ENCODE measurements at regions not wholly inside any gene's neighbourhood (a gene's known extent, or its start where the extent isn't known, plus 50 kb on each side); places are given as distances from the start of the nearest gene placed in this dataset.
"Not testable (repeated sequence)": the region's sequence is repeated elsewhere in the genome, so short reads cannot be mapped to it uniquely, and the experiment has no call there.

DNA sequence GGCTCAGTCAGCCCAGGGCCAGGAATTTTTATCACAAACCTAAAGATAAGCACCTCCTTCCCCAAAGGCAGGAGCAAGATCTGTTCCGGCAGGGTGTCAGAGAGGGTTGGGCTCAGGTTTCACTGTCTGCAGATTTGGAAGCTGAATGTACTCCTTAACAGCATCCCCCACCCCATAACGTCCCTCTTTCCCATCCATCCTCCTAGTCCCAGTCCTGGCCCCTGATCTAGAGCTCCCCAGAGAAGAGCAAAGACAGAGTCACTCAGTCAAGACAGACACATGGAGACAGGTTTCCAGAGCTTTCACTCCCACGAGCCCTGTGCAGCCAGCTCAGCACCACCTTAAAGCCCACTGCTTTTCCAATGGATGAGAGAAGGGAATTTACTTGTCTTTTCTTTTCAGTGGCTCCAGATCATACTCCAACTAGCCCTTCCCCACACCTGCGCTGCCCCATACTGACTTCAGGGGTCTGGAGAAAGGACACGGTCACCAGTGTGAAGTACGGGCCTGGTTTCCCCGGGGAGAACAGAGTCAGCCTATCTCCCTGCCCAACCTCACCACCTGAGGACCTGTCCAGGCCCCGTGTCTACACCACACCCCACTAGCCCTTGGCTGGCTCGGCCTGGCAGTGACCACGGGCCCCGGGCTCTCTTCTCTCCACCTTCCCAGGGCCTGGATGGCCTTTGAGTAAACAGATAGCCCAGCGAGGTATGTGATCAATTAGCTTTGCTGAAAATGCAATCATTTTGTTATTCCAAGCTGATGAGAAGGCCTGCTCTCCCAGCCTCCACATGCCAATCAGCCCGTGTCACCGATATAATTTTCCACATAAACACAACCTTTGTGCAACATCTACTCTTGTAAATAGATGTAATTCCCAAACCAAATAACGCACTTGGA lies 249.1 kb downstream of the FOXD2 start:
- DNase-seq, result no peak

DNA sequence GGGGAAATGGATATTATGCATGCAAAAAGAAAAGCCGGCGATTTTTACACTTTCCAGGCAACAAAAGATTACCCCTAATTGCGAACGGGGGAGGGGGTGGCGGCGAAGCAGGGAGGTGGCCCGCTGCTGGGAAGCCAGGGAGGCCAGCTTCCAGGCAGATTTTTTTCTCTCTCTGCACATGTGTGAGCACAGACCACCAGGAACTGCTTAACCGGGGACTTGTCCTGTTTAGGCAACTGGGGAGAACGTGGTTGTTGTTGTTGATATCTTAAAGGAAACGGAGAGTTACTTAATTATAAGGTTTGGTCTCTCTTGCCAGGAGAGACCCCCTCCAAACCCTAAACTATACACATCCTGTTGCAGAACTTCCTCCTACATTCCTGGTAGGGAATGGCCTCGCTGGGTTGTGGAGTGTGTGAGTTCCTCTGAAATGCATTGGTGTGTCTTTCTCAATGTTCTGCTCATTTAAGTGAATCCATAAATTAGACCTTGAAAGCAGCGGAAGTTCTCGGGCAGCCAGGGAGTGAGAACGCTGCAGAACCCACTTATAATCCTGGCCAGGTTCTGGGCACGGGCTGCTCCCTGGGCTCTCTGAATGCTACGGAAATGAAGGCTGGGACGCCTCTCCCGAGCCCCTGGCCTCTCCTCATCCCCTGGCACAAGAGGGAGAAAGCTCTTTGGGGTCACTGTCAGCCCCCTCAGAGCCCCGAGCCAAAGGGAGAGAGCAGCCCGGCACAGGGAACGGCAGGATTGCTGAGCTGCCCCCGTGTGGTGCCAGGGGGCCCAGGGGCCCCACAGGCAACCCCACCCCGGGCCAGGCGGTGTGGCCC lies 250.0 kb downstream of the FOXD2 start:
- DNase-seq, result no peak

DNA sequence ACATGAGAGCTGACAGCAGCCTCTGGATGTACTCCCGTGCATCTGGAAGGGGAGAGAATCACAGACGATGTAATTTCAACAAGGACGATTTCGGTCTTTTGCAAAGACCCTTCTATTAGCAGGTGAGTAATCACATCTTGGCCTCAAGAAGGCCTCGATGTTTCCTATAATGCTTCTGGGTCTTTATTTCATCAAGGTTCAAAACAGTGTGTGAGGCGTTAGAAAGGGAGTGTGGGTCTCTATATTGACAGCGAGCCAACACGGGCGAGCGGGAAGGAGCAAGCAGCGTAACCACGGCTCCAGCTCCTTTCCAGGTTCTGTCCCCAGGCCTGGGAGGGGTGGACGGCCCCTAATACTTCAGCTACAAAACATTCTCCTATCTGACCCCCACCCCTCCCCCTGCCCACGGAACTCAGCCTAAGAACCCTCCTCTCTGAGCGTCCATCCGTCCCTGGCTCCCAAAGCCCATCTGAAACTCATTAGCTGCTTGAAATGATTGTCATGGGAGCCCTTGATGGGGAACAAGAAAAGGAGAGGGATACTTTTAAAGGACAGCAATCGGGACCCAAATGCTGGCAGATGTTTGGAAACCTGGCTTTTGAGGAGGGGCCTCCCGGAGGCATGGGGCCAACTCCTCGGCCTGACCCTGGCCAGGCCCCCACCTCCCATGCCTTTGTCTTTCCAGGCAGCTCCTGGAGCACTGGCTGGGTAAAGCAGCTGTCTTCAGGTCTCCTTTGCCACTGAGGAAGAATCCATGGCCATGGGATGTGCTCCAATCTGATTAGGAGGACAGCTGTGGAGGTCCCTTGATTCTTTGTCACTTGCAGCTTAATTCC lies 250.8 kb downstream of the FOXD2 start:
- peak; percentile 42 for DNase-seq

DNA sequence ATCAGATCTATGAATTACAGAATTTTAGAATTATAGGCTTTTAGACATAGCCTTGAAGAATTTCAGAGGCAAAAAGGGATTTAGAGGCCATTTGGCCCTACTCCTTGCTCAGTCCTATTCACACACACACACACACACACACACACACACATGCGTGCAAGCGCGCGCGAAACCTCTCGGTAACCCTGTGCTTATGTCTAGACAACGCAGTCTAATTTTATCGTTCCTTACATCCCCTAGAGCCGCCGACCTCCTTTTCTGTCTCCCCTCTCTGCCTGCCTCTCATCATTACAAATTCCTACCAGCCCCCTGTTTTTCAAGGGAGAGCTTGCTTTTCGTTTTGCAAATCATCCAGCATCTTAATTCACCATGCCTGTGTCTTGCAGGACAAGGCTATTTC lies 252.1 kb downstream of the FOXD2 start:
- DNase-seq, result no peak

DNA sequence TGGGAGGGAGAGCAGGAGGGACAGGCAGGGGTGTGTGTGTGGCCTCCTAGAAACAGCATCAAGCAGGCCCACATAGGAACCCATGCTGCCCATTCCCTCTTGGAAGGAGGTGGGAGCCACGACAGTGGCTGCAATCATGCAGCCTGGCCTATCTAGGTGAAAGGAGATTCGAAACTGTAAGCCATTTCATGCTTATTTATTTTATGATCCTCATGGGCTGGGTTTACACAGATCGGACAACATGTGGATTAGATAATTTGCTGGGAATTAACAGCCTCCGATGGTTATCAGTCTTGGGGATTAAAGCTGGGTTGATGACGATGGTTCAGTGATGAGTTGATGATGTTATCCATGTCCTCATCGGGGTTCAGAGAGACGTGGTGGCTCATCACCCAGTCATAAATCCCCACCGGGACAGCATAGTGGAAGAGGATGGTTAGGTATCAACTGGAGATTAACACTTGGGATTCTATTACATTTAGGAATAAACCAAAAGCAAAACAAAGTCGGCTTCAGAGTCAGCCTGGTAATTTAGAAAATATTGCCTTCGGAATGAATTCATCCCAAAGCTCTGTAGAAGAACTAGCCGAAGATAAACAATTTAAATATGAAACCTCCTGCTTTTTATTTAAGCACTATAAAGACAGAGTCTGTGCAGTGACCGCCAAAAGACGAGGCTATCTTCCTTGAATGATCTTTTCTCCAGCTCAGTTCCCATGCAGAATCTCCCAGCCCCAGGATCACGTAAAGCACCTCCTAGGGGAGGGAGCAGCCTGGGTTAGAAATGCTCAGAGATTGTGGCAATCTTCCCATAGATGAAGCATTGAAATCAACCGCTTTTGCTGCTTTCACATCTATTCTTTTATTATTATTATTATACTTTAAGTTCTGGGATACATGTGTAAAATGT lies 252.8 kb downstream of the FOXD2 start:
- DNase-seq, result no peak

DNA sequence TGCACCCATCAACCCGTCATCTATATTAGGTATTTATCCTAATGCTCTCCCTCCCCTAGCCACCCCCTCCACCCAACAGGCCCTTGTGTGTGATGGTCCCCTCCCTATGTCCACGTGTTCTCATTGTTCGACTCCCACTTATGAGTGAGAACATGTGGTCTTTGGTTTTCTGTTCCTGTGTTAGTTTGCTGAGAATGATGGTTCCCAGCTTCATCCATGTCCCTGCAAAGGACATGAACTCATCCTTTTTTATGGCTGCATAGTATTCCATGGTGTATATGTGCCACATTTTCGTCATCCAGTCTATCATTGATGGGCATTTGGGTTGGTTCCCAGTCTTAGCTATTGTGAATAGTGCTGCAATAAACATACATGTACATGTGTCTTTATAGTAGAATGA lies 253.4 kb downstream of the FOXD2 start:
- not testable (repeated sequence) for DNase-seq

DNA sequence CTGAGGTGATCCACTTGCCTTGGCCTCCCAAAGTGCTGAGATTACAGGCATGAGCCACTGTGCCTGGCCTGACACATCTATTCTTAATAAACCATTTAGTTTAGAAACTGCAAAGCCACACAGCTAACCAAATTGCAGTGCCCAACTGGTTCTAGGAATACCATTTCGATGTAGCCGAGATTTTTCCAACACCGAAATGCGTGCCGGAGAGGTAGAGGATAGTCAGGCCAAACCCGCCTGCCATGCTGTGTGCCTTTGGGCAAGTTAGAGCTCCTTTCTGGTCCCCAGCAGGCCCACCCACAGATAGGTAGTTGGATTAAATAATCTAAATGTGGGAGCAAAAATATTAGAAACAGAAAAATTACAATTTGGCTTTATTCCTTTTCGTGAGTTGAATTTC lies 254.4 kb downstream of the FOXD2 start:
- DNase-seq, result no peak

DNA sequence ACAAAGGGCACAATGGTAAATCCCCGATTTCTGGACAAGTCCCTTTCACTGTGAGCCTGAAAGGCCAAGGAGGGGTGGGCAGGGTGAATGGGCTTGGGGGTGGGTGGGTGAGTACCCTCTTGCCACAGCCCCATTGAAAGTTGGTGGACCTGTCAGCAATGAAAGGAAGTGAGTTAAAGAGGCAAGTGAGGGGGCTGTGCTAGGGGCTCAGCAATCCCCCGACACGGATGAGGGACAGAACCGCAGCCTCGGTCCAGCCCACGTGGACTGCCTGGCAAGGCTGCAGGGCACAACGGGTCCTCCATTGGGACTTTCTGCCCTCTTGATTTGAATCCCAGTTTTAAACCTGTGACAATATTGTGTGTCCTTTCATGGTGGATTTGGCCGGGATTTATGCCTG lies 255.3 kb downstream of the FOXD2 start:
- no peak for DNase-seq

DNA sequence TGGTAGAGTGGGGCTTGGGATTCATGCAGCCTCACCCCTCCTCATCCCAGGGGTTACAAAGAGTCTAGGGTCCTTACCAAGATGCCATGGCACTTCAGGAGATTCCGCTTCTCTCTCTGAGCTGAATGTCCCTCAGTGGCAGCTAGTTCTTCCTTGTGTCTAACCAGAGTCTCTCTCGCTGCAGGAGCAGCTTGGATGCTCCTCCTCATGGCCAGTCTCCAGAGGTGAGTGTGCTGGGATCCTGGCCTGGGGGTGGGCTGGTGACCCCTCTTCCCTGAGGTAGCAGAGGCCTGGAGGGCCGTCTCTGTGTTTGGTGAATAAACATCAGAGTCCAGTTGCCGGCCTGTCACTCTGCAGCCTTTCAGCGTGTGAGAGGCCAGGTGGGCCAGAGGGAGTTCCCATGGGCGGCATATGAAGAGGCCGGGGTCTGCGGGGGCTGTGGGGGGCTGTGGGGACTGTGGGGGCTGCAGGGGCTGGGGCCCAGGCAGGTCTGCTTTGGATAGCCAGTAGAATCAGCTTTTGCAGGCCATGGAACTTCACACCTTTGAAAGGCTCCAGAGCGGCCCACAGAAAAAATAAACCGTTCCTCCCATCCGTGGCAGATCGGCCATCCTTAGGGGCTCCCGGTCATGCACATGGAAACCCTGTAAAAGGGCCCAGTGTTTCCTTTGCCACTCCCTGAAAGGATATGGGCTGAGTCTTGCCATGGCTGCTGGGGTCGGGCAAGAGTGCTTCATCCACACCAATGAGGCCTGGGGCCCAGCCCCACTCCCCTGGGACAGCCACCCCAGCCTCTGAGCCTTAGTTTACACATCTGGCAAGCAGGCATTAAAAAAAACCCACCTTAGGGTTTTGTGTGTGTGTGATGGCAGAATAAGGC lies 256.4 kb downstream of the FOXD2 start:
- DNase-seq, result no peak

DNA sequence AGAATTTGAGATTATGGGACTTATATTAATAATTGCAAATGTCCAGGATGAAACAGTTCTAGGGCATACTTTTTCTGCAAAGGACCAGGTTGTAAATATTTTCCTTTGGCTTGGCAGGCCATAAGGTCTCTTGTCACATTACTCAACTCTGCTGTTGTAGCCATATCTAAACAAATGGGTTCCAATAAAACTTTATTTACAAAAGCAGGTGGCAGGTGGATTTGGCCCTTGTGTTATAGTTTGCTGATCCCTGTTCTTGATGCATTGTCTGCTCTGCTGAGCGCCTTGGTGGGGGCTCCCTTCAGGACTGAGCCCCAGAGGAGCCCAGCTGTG lies 258.5 kb downstream of the FOXD2 start:
- DNase-seq, result no peak

DNA sequence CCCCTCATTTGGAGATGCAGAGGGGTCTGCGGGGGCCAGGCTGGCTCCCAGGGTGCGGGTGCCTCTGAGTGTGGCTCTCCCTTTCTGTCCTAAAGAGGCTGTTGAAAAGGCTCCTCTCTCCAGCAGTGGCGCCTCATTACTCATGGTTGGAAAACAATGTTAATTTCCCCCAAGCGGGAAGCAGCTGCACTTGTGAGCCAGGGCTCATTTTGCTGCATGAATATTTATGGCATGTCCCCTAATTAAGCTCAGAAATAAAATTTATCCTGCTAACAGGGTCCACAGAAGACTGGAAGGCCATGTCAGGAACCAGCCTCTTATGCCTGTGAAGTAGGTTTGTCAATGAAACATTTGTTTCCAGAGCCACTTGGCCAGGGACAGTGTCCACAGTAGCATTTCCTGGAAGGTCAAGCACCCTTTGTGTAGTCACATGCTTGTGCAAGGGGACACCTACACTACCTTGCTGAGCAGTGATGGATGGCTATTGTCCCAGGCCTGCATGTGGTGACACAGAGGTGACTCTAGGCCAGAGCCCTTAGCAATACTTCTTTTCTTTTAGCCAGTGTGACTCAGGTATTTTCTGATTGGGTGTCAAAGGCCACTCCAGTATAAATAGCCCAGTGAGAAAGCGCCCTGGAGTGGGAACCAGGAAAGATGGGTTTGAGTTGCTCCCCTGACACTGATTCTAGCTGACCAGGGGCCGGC lies 259.0 kb downstream of the FOXD2 start:
- no peak for DNase-seq

DNA sequence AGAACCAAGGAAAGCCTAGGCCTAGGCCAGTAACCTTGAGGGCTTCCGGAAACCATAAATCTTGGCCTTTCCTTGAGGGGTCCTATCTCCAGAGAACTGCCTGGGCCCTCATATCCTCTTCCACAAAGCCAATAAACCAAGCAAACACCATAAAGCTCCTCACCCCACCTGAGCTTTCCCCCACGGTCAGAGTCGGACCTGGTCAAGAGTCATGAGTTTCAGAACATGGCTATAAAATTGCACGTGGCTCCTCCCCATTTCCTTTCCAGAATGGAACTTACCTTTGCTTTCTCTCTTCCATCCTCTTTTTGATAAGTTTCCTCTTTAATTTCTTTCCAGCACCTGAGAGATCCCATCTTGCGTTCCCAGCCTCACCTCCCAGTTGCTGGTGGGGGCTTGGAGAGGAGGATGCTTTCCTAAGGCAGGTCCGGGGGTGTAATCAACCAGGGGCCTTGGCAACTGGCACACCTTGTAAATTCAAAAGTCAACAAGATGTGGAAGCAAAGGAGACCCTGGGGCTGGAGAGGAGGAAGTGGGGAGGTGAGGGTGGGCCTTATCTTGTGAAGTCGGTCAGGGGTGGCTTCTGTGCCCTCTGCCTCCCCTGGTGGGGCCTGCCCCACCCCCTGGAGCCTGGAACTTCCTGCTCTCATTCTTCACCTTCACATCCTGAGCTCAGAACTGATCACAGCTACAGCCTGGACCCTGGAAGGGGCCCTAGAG lies 259.9 kb downstream of the FOXD2 start:
- DNase-seq, result no peak

DNA sequence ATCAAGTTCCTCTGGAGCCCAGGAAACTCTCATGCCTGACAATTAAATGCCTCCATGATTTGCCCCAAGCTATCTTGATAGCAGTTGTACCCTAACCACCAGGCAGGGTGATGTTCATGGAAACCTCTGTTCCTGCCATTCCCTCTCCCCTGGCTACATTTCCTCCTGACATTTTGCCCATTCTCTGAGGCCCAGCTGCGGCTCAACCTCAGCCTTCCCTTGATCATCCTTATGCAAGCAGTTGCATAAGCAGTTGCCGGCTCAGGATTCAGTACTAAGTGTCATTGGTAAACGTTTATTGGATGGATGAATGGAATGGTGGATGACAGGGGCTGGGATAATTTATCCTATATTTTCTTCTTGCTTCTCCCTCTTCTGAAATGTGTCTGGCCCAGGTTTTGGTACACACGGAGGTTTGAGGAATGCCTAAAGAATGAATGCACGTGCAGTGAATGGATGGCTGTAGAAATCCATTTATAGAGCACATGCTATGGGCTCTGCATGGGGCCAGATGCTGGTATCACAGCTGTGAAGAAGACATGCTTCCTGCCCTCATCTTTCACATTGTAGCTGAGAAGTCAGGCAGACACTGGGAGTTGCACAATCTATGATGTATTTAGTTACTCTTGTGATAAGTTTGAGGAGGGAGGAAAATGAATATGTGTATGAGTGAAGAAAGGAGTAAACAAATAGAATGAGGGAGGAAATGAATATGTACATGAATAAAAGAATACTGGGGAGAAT lies 261.8 kb downstream of the FOXD2 start:
- no peak for DNase-seq

DNA sequence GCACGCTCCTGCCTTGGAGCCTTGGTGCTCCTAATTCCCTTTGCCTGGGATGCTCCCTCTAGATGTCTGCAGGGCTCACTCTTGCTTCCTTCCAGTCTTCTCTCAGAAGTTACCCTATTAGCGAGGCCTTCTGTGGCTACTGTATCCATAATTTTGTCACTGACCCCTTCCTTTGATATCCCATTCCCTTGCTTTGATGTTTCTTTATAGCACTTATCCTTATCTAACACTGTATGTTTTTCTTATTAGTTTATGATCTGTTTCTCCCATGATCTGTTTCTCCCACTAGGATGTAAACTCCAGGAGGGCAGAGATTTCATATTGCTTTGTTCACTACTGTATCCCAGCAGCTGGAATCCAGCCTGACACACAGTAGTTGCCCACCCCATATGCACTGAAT lies 263.4 kb downstream of the FOXD2 start:
- DNase-seq, result no peak

DNA sequence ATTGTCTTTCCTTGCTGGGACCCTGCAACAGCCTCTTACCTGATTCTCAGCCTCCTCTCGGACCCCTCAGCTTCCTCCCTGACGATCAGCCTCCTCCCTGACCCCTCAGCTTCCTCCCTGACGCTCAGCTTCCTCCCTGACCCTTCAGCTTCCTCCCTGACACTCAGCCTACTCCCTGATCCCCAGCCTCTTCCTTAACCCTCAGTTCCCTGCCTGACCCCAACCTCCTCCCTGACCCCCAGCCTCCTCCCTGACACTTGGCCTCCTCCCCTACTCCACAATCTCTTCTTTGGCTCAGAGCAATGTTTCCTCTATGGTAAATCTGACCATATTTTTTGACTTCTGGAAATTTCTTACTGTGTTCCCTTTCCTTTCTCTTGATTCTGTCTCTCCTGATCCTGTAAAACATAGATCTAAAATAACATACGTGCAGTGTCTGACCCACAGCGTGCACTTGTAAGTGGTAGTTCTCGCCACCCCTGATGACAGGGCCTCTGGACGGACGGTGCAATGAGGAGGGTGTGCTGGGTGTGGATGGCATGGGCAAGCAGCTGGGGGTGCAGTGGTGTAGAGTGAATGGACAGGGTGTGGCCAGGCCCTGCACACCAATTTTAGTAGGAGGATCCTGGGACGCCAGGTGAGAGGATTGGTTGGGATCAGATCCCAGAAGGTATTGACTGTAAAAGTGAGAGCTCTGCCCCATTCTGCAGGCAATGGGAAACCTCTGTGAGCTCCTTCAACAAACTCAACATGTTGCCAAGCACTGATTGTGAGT lies 264.1 kb downstream of the FOXD2 start:
- DNase-seq, result no peak

DNA sequence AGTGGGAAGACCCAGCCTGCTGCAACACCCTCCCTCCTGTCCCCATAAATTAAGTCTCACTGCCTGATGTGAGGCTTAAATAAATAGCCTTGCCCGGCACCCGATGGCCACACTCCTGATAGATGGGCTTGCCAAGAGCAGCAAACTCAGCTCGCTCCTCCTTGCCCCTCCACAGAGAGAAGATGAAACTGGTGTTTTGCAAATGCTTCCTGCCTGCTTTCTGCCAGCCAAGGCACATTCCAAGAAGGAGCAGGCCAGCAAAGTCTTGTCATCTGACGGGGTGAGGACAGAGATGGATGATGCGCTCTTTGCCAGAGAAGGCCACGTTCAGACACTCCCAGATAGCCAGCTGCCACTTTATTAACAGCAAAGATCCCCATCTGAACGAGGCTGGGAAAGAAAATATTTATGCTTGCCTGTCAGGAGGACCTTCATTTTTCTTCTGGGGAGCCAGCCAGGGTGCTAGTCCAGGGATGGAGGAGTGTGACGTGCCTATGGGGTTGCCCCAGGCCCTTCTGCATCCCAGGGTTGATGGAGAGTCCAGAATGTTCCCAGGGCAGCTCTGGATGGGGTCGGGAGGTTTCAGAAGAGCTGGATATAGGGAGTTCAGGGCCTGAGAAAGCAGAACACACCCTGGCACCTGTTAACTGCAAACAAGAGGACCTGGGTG lies 265.4 kb downstream of the FOXD2 start:
- no peak for DNase-seq

DNA sequence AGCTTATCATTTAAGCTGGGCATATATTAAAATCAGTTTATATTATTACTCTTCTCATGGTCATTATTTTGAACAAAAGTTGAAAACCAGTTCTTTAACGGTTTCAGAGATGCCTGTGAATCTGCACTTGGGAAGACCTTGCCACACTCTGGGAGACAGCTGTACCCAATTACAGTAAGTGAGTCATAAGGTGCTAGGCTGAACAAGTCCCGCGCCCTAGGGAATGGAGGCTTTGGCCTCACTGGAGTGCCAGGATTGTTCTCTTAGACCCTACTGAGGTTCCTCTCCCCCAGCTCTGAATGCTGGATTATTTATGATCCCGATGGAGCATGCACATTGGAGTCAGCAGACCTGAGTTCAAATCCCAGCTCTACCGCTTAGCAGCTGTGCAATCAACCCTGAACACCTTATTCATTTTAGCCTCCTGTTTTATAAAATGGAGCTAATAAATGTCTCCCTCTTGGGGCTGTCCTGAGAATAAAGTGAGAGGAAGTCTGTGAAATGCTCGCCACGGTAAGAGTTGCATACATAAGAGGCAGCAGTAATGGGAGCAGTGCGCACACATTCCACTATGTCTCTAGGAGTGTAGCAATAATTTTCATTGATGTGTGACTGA lies 266.2 kb downstream of the FOXD2 start:
- DNase-seq, result no peak
